Left hindlimb (tissue), 1 donor: ENCODE measurements at regions not wholly inside any gene's neighbourhood (a gene's known extent, or its start where the extent isn't known, plus 50 kb on each side); places are given as distances from the start of the nearest gene placed in this dataset.
"Not testable (repeated sequence)": the region's sequence is repeated elsewhere in the genome, so short reads cannot be mapped to it uniquely, and the experiment has no call there.

Experiments
- DNase-seq: peaks from one replicate; pipeline ENCODE4 v3.0.0-alpha.2; 2018

DNA sequence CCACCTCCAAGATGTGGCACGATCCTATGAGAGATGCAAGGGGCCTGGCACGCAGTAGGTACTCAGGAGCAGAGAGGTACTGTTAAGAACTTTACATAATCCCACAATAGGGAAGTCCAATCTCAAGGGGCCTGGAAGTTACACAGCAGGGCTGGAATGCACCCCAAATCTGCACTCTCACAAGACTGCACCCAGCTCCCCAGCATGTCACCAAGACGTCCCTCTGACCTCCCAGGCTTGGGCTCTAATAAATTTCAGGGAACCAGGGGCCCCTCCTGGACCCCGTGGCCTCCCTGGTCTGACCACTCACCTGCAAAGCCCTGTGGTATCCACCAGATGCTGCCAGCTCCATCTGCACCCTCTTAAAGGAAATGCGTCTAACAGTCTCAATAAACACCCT lies 94.9 kb downstream of the OAT start:
- no peak for DNase-seq

DNA sequence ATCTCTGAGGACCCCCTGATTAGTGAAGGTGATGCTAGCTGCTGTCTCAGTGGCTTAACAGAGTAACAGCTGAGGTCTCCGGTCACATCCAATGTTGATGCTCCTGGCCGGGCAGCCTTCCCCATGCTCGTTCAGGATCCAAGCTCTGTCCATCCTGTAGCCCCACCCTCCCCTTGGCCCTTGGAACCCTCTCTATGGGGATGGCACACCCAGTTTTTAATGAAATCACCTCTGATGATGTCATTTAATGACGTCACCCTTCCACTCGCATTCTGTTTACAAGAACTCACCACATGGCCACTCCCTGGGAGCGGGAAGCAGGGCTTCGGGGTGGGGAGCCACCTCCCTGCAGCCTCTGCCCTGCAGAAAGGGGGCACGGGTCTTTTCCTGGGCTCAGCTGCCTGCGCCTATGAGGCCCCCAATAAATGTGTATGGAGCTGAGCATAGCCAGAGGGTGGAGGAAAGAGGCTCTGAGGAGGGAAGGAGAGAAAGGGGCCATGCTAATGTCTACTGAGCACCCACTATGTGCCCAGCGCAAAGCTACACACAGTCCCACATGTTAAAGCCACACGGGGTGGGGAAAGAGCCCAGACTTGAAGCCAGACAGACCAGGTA lies 95.5 kb downstream of the OAT start:
- DNase-seq, result no peak

DNA sequence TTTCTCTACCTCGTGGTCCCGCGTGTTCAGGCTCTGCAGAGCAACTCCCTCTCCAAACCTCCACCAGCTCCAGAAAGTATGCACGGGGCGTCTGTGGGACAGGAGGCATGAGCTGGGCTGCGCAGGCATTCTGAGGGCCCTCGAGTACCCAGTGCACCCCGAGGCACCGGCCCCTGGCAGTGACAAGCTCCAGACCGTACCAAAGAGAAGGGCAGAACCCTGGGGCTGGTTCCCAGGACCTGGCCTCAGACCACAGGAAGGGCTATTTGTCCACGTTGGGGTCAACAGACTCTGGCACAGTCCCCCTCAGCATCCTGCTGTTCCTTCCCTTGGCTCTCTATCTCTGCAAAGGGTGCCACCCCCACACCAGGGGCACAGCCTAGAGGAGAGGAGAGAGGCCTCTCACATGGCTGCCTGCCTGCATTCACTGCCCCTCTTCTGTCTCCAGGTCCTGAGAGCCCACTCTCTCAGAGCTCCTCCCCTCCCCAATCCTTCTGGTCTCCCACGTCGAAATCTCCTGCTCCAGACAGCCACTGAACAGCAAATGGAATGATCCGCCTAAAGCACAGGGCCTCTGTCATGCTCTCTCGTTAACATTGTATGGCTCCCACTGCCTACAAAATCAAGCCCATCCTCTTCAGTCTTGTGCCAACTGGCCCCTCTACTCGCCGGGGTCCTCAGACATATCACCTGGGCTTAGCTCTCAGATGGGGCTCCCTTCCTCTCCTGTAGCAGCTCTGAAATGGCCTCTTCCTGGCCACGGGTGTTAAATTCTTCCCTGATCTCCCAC lies 96.3 kb downstream of the OAT start:
- DNase-seq, result no peak

DNA sequence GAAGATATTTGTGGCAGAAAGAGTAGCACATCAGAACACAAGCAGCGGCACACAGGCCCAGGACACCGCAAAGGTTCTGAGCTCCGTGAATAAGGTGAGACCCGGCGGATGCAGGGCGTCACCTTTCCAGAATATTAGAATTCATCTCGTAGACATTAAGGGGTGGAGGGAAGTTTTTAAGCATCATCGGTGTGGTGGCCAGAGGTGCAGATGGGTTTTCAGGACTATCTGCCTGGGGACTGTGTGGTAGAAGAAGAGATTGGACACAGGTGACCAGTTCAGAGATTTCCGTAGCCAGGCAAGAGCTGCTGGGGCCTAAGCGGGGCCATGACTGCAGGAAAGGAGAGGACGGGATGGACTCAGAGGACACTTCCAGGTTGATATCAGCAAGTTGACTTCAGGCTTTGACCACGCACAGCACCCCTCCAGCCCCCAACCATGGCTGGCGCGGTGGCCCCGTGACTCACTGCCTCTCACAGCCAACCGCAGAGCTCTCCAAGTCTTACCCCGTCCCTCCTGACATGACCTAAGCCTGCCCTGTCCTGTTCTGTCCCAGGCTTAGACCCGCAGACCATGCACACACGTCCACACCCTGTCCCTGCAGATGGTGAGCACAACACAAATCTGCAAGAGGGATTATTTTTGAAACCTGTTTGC lies 97.2 kb downstream of the OAT start:
- DNase-seq, result no peak

DNA sequence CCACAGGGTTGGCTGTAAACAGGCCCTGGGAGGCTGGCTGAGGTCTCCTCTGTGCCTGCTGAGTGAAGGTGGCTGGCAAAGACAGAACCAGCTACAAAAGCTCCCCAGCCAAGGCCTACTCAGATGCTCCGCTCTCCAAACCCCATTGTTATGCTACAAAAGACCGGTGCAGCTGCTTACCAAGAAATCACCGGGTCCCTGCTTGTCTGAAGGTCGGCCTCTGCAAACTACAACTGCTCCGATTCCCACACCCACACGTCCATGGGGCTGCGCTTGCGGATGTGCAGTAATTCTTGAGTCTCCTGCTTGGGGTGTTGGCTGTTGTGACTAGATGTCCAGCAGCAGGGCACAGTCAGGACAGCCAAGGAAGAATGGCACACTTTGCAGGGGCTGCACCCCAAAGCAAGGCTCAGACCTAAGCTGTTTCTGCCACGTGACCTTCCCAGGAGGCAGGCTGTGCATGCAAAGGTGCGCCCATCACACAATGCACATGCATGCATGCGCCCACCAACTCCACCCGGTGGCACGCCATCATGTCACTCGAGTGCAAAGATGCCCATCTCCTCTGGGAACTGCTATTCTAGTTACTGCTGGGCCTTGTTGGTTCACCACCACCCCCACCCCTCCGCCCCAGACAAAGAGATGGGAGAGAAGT lies 97.8 kb downstream of the OAT start:
- no peak for DNase-seq

DNA sequence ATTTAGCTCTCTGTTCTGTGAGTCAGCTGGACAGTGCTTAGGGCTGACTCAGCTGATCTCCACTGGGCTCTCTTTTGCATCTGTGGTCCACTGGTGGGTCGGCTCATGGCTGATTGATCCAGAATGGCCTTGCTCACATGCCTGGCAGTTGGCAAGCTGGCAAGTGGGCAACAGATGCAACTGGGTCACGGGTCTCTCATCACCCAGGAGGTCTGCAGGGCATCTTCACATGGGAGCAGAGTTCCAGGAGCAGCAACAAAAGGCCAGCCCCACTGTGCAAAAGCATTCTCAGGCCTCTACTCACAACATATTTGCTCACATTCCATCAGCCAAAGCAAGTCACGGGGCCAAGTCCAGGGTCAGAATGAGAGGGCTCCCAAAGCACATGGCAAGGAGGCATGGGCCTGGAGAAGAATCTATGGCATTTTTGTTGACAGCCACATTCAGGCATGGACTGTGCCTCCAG lies 98.8 kb downstream of the OAT start:
- no peak for DNase-seq

DNA sequence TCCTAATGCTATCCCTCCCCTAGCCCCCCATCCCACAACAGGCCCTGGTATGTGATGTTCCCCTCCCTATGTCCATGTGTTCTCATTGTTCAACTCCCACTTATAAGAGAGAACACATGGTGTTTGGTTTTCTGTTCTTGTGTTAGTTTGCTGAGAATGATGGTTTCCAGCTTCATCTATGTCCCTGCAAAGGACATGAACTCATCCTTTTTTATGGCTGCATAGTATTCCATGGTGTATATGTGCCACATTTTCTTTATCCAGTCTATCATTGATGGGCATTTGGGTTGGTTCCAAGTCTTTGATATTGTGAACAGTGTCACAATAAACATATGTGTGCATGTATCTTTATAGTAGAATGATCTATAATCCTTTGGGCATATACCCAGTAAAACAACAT lies 99.2 kb downstream of the OAT start:
- not testable (repeated sequence) for DNase-seq

DNA sequence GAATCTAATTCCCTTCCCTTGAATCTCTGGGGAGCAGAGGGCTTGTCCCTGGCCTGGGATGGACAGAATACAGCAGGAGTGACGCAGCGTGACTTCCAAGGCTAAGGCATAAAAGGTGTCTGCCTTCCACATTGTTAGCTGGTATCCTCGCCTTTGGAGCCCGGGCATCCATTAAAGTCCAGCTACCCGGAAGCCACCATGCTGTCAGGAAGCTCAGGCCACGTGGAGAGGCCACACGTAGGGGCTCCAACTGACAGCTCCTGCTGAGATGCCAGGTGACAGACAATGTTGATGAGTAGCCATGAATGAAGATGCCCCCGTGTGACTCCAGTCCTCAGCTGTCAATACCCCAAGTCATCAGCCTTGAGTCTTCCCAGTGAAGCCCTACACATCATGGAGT lies 99.9 kb downstream of the OAT start:
- DNase-seq, result no peak

DNA sequence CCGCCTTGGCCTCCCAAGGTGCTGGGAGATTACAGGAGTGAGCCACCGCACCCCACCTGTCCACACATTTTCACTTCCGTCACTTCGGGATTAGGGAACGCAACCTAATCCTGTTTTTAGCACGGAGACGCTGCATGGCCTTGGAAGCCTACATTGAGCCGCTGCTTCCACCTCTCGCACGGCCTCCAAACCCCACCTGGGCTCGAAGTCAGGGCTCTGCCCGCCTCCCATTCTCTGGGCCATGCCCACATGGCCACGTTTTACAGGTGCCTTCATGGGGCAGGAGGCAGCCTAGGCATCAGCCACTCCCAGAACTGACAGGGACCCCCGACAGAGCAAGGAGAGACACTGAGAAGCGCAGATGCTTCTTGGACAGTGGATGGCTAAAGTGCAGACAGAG lies 100.6 kb downstream of the OAT start:
- no peak for DNase-seq

DNA sequence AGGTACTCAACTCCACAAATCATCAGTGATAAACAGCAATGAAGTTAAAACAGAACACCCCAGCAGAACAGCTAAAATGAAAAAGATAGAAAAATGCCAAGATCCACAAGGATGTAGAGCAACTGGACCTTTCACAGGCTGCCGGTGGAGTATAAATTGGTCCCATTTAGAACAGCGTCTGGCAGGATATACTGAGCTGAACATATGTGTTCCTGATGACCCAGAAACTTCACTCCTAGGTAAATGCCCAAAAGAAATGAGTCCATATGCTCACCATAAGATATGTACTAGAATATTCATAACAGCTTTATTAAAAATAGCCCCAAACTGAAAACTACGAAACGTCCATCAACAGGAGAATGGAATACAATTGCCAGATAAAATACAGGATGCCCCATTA lies 102.4 kb downstream of the OAT start:
- no peak for DNase-seq

DNA sequence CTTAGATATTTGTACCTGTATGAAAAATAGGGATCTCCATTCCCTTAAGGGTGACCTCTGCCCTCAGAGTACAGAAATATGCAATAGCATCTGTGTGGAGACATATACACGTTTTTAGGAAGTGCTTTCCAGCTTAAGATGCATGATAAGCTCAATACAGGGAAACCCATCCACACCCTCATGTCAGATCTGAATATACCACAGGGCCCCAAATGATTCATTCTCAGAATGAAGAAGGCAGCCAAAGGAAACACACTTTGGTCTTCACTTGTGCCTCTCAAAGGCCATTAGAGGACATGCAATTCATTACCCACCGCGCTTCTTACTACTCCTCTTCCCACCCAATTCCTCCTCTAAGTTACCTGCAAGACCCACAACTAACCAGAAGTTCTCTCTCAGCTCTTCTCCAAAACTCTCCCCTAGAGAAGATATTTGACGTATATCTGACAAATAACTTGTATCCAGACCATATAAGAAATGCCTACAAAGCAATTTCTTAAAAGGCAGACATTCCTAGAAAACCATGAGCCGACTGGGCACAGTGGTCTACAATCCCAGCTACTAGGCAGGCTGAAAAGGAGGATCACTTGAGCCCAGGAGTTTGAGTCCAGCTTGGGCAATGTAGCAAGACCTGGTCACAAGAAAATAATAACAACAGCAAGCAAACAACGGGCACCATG lies 103.0 kb downstream of the OAT start:
- DNase-seq, result no peak

DNA sequence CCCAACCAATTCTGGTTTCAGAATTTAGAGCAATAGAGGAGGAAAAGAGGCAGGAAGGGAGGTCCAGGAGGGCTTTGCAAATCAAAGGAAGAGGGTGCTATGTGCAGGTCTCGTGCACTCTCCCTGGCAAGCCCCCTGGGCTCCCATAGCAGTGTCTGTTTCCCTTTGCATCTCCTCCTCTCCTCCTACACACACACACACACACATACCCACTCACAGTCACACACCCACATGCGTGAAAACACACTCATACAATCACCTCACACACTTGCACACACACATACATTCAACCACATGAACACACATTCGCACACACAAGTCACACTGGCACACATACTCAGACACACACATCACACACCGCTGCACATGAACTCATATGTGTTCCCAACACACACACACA lies 105.3 kb downstream of the OAT start:
- no peak for DNase-seq

DNA sequence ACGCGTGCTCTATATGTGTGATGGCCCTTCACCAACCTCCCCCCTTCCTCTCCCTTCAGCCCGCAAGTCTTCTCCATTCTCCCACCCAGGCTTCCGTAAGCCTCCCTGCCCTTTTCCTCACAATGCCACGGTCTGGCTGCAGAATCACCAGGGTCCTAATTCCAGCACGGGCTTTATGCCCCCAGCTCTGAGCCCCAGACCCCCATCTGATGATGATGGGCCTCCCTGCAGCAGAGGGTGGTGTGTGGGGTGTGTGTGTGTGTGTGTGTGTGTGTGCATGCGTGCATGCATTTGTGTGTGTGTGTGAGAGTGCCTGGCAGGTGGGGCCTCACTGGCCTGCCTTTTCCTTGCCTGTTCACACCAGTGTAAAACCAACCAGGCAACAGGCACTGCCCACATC lies 109.9 kb downstream of the OAT start:
- no peak for DNase-seq

DNA sequence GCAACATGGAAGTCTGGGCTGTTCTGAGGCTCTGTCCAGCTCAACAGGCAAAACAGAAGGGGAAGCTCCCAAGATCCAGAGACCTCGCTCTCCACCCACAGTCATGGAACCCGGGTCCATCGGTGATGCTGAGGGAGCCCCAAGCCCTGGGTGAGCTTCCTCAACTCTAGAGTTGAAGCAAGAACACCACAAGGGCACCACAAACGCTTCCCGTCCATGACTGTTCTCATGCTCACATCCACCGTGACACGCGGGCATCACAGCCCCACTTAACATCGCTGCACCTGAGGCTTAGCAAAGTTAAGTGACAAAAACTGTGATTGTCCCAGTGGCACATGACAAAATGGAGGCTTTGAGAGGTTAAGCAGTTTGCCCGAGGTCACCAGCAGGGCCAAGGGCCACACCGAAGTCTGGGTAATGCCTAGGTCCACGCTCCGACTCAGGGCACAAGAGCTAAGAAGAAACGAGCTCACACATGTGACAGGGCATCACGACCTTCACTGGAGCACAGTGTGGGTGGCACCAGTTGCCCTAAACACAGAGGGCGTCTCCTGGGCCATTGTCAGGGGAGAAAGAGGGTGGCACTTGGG lies 110.6 kb downstream of the OAT start:
- DNase-seq, result no peak

DNA sequence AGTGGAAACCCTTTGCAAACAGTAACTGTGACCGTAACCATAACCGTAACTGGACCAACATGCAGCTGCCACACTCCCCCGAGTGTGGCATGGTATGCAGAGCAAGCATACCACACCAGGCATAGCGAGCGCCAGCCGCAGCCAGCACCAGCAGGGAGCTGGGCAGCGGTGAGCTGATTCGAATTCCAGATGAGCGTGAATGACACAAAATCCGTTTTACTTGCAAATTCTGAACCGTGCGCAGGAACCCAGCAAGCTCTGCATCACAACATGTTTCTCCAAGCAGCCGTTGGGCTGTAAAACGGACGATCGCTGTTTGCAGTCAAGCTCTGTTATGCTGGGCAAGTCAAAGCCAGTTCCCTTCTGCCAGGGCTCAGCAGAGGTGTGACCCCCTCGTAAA lies 111.1 kb downstream of the OAT start:
- DNase-seq, result peak; percentile 57

DNA sequence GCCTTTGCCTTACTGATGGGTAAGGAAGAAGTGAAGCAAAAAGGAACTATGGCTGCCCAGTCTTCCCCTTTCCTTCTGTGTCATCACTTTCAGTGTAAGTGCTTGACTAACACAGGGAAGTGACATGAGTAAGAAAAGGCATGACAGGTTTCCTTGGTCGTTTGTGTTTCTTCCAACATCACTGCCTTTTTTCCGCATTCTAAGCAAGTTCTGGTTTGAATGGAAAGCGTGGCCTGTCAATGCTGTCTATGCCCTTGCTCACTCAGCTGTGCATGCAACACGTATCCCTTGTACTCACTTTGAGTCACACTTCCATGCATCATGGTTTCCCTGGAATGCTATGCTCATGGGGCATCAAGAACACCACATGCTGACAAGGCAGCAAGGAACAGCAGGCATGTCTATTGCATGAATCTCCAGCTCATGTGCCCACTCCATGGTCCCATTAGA lies 111.8 kb downstream of the OAT start:
- no peak for DNase-seq

DNA sequence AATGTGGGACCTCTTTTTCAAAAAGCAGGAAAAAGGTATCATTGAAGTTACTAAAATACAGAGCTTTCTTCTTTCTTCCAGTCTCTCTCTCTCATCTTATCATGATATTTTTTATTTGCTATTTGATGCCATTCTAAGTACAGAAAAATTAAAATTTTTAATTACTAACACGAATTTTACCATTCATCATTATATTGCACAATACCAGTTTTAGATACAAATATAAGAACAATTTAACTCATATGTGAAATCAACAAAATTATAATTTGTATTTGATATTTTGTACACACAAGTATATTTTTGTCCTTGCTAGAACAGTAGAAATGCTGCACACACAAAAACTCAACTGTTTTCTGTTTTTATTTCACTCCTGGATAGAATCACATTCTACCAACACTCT lies 112.2 kb downstream of the OAT start:
- DNase-seq, result no peak

DNA sequence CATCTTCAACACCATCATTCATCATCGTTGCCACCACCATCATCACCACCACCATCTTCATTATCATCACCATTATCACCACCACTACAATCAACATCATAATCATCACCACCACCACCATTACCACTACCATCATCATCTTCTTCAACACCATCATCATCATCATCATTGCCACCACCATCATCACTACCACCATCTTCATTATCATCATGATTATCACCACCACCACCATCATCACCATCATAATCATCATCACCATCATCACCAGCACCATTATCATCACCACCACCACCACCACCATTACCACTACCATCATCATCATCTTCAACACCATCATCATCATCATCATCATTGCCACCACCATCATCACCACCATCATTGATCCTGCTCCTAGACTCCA lies 112.7 kb downstream of the OAT start:
- no peak for DNase-seq

DNA sequence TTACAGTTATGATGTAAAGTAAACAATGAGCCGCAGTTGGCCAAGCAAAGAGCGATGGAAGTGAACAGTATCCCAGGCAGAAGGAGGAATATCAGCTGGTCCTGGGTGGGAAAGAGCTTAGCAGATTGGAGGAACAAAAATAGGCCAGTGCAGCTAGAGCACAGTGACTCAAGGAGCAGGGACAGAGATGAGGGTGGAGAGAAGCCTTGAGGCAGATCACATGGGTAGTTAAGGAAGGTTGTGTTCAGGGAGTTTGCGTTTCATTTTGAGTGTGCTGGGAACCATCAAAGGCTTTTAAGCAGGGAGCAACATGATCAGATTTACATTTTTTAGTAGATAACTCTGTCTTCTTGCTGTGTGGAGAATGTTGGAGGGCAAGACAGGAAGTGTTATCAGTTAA lies 113.6 kb downstream of the OAT start:
- DNase-seq, result no peak

DNA sequence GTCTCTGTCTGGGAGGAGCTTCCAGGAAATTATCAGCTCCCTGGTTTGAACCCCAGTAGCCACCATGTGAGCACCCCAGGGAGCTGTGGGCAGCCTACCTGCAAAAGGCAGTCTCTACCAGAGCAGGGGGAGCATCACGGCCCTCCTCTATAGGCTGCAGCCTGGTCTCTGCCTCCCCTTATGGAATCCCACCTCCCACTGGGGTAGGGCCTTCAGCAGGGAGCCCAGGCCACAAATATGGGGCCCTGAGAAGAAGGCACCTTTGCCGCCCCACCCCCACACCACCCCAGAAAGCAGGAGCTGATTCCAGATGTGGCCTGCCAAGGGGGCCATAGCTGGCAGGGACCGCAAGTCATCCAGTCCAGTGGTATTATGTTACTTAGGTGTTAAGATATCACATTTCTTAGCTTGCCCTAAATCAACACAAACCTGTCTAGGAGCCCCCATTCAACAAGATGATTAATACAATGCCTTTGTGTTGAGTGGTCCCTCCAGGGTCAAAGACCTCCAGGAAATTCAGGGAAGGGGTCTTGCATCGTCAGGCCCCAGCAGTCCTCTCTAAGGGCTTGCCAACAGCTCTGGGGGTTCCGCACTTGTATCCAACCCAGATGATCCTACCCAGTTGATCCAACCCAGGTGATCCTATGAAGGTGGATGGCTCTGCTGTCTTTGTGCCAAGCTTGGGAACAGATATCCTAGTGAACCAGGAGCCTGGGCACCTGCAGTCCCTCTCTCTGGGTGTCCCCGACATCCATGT lies 114.9 kb downstream of the OAT start:
- DNase-seq, result no peak

DNA sequence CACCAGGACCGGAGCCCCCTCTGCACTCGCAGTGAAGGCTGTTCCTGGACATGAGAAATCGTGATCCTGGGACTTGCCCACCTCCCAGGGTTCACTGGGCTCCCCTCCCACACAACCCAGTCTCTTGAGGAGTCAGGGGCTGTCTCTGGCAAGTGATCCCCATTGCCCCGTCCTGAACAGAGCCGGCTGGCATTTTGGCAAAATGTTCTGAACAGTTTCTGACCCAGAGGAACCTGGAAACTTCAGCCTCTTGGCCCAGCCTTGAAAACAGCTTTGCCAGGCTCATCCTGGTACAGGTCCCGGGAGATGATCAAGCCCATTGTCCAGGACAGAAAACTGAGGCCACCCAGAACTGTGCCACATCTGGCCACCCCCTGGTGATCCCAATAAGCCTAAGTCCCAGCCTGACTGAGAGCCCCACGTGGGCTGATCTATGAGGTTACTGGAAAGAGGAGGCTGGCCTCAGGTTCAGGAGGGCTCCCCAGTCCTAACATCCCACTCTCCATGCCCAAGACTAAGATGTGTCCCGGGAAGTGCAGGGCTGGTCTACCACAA lies 115.7 kb downstream of the OAT start:
- no peak for DNase-seq

DNA sequence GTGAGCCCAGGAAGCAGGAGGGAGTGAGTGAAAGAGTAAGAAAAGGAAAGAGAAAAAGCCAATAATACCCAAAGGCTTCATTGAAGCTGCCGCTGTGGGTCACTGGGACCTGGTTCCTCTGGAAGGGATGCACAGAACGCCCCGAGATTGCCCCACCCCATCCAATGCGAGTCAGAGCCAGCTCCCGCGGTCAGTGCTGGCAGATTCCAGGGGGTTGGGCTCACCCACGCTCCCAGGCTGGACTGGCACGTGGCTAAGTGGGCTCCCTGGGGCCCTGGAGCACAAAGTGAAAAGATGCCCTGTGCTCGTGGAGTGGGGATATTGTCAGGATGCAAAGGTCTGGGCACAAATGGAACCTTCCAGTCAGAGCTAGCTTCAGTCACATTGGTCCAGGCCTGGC lies 117.0 kb downstream of the OAT start:
- DNase-seq, result no peak
